Vagina (tissue), 2 donors: ENCODE measurements at regions not wholly inside any gene's neighbourhood (a gene's known extent, or its start where the extent isn't known, plus 50 kb on each side); places are given as distances from the start of the nearest gene placed in this dataset.

Source experiments
- DNase-seq, 2 donors: peaks; one replicate each; pipeline ENCODE4 v3.0.0-alpha.2; 2017; ENCODE audit errors: extremely low spot score in 2 of 2
- H3K27ac ChIP-seq: fragments of 200-600 bp; sonication (generic); one replicate; pipeline ENCODE4 v1.5.1; 2019
- H3K27me3 ChIP-seq: fragments of 200-600 bp; sonication (generic); one replicate; pipeline ENCODE4 v1.5.1; 2019
- H3K36me3 ChIP-seq, 2 donors: fragments of 200-600 bp; sonication (generic); one replicate each; pipeline ENCODE4 v1.5.1; 2017 to 2019
- H3K4me1 ChIP-seq: fragments of 200-600 bp; sonication (generic); one replicate; pipeline ENCODE4 v1.5.1; 2019
- H3K4me3 ChIP-seq, 2 donors: fragments of 200-600 bp; sonication (generic); 1 replicate in 1 of 2; 2 replicates in 1 of 2; pipeline ENCODE4 v1.5.1; 2016 to 2019
- H3K9me3 ChIP-seq: fragments of 200-600 bp; sonication (generic); one replicate; pipeline ENCODE4 v1.5.1; 2019
- CTCF ChIP-seq, 3 experiments: fragments of 450-650 bp in 2 of 3; fragments of 200-600 bp in 1 of 3; sonication (generic) in 1 of 3; IDR thresholded peaks; one replicate each; pipeline ENCODE4 v1.5.1; 2017 to 2019; ENCODE audit warnings: antibody characterized with exemption in 3 of 3, mild to moderate bottlenecking in 2 of 3, moderate library complexity in 2 of 3
- POLR2A ChIP-seq, 2 donors: fragments of 450-650 bp; IDR thresholded peaks; one replicate each; pipeline ENCODE4 v1.6.1; 2017; ENCODE audit warnings: antibody characterized with exemption in 2 of 2, mild to moderate bottlenecking in 2 of 2, moderate library complexity in 2 of 2
- POLR2AphosphoS5 ChIP-seq, 2 donors: sonication (generic); formaldehyde crosslinking; IDR thresholded peaks; one replicate each; pipeline ENCODE4 v1.9.0; 2017; ENCODE audit warnings: antibody characterized with exemption in 2 of 2, mild to moderate bottlenecking in 2 of 2, low read depth in 1 of 2; ENCODE audit not compliant: insufficient read depth in 1 of 2
- intact Hi-C: fragments of 100-400 bp; cut with DNase I; formaldehyde crosslinking; loops from one replicate; pipeline ENCODE4 v1.15.1; 2023

DNA sequence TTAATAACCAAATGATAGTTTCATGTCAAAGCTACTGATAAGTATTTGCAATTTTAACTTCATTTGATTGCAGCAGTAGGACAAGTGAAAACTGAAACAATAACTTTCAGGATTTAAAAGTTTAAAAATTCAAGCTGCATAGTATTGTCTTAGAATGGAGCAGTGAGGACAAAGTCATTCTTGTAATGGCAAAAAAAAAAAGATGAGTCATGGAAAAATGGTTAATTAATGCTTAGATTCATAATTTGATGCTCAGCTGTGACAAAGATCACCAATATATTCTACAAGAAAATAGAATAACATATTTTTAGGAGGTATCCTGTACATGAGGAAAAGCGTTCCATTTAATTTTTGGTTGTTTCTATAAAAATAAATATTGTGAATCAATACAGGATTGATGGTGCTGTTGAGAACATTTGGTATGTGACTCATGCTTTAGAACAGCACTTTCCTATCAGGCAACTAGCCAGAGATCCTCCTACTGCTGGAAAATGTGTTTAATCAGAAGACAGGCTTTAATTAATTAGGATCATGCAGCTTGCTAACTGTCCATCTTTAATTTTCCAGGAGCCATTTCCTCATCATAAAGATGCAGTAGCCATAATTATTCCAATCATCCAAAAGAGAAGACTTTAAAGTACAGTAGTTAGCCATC is 239.0 kb upstream of the MMADHC start:
- Histone ChIP-seq H3K27ac (no peak overlapping the region), H3K36me3 (no peaks in the 10 kb centered on the region), H3K4me3 (no peak overlapping the region), H3K9me3 (no peaks in the 10 kb centered on the region), H3K27me3 (no peaks in the 10 kb centered on the region), H3K4me1 (no peaks in the 10 kb centered on the region)
- TF ChIP-seq POLR2A (IDR thresholded peaks at IDR 0.05) (no peak), CTCF (IDR thresholded peaks at IDR 0.05) (no peak), POLR2AphosphoS5 (IDR thresholded peaks at IDR 0.05; ENCODE audit: insufficient read depth in 1 of 2, low read depth in 1 of 2) (no peak)
- intact Hi-C loops: no loop called here
- DNase-seq: no peak

DNA sequence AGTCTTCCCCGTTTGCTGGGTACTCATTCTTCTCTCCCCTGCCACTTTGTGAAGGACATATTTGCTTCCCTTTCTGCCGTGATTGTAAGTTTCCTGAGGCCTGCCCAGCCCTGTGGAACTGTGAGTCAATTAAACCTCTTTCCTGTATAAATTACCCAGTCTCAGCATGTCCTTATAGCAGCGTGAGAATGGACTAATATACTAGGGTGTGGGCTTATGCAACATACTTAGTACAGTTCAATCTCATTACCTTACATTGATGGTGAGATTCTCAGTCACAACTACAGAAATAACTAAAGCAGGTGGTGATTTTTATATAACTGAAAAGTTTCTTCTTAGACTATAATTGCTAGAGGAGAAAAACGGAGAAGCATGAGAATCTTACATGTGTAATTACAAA is 237.9 kb upstream of the MMADHC start:
- intact Hi-C loops: no loop called here
- TF ChIP-seq POLR2AphosphoS5 (IDR thresholded peaks at IDR 0.05; ENCODE audit: insufficient read depth in 1 of 2, low read depth in 1 of 2): no peak
- TF ChIP-seq CTCF (IDR thresholded peaks at IDR 0.05): no peak
- no peak for TF ChIP-seq POLR2A (IDR thresholded peaks at IDR 0.05)
- no peak overlapping the region for H3K4me3 ChIP-seq
- H3K27ac ChIP-seq: no peak overlapping the region
- no peaks in the 10 kb centered on the region for H3K36me3 ChIP-seq
- H3K27me3 ChIP-seq: no peaks in the 10 kb centered on the region
- no peaks in the 10 kb centered on the region for H3K4me1 ChIP-seq
- no peaks in the 10 kb centered on the region for H3K9me3 ChIP-seq
- no peak for DNase-seq

DNA sequence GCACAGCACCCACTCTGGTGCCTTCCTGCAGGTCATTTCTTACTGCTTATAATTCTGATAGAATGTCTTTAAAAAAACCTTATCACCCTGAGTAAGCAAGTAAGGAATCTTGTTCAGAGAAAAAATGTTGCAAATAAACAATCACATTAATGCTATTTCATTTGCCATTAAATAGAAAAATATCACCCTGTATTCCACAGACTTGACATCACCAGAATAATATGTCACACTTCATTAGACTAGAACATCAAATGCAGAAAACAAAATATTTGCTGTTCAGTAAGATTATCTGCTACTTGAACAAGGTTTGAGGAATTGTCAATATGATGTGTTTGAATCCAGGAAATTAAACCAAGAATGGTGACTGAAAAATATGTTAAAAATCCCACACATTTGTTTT is 236.6 kb upstream of the MMADHC start:
- Histone ChIP-seq H3K27me3 (no peaks in the 10 kb centered on the region), H3K27ac (no peak overlapping the region), H3K36me3 (no peaks in the 10 kb centered on the region), H3K4me1 (no peaks in the 10 kb centered on the region), H3K9me3 (no peaks in the 10 kb centered on the region), H3K4me3 (no peak overlapping the region)
- intact Hi-C loops: no loop called here
- DNase-seq: no peak
- TF ChIP-seq POLR2A (IDR thresholded peaks at IDR 0.05) (no peak), POLR2AphosphoS5 (IDR thresholded peaks at IDR 0.05; ENCODE audit: insufficient read depth in 1 of 2, low read depth in 1 of 2) (no peak), CTCF (IDR thresholded peaks at IDR 0.05) (no peak)

DNA sequence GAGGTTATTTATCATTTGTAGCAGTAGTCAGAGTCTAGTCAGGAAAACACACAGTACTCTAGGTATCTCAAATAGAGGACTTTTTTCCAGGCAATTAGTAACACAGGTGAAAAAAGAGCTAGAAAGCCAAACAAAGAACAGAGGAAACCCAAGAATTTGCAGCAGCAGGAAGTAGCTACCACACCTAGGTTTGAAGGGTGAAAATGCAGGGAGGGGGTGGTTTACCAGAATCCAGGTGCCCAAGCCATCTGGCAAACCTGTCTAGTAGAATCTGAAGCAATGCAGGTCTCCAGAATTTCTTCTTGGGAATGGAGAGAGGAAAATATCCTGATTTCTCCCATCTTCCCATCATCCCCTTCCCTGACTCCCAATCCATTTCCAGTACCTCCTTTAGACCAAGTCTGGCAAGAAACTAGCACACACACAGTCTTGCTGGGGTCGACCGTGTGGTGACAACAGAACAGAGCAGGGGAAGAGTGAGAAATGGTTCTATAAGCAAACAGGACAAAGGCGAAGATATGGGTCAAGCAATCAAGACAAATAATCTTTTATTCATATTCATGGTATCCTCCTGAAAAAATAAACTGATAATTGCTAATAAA is 231.9 kb upstream of the MMADHC start:
- H3K4me3 ChIP-seq: no peak overlapping the region
- intact Hi-C loops: no loop called here
- no peaks in the 10 kb centered on the region for H3K27me3 ChIP-seq
- H3K36me3 ChIP-seq: no peaks in the 10 kb centered on the region
- TF ChIP-seq CTCF (IDR thresholded peaks at IDR 0.05) (no peak), POLR2AphosphoS5 (IDR thresholded peaks at IDR 0.05; ENCODE audit: insufficient read depth in 1 of 2, low read depth in 1 of 2) (no peak), POLR2A (IDR thresholded peaks at IDR 0.05) (no peak)
- no peaks in the 10 kb centered on the region for H3K9me3 ChIP-seq
- peaks cover 13% of the 10 kb centered on the region for H3K4me1 ChIP-seq
- DNase-seq: no peak
- H3K27ac ChIP-seq: no peak overlapping the region
